Mucosa of descending colon (tissue), 3 donors: ENCODE measurements at regions not wholly inside any gene's neighbourhood (a gene's known extent, or its start where the extent isn't known, plus 50 kb on each side); places are given as distances from the start of the nearest gene placed in this dataset.

Experiments used
- ATAC-seq: fragments of 200-7000 bp; cut with Tn5 transposase; one replicate; pipeline ENCODE4 v1.9.1; 2020; ENCODE audit warnings: mild to moderate bottlenecking, moderate library complexity
- DNase-seq, 3 donors: peaks; one replicate each; pipeline ENCODE4 v3.0.0-alpha.2; 2020
- H3K36me3 ChIP-seq: fragments of 200-600 bp; one replicate; pipeline ENCODE4 v1.8.0; 2021; ENCODE audit warnings: low read depth, mild to moderate bottlenecking
- H3K4me1 ChIP-seq: fragments of 200-600 bp; one replicate; pipeline ENCODE4 v1.8.0; 2021; ENCODE audit warnings: low read depth, mild to moderate bottlenecking
- H3K4me3 ChIP-seq: fragments of 200-600 bp; one replicate; pipeline ENCODE4 v1.8.0; 2021; ENCODE audit warnings: mild to moderate bottlenecking
- H3K9me3 ChIP-seq: fragments of 200-600 bp; one replicate; pipeline ENCODE4 v1.8.0; 2021; ENCODE audit warnings: mild to moderate bottlenecking
- intact Hi-C, 2 donors: fragments of 100-400 bp; cut with DNase I in 1 of 2; cut with micrococcal nuclease in 1 of 2; formaldehyde crosslinking; loops; one replicate each; pipeline versions ENCODE4 v1.11.0 to v1.11.1; 2022; cut with DNase I, micrococcal nuclease
- TF ChIP-seq, protein P1 (sequence below): fragments of 200-600 bp; IDR thresholded peaks from one replicate; pipeline ENCODE4 v1.8.0; 2022; ENCODE audit warnings: antibody characterized with exemption, mild to moderate bottlenecking
- donor health status: DM: no; HTN: no; CAD: no; lungs with moderate emphysema.
- donor health status: DM: no; HTN: no; CAD: no.
- donor health status: DM: no; HTN: yes; CAD: no.

DNA sequence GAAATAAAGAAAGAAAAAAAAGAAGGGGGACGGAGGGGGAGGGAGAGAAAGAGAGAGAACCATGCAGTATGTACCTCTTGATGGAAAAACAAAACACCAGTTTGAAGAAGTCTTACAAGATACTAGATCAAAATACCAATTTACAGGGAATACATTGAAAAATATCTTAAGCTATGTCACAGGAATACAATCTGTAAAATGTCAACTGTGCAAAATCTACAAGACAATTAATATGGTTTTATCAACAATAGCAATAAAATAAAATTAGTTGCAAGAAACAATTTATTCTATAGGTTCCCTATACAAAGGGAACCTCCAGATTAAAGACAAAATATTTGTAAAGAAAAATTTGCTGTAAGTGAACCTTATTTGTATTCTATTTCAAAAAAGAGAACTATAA, 98.3 kb upstream of the CABCOCO1 start:
- DNase-seq (no peak), ATAC-seq (no peak)
- H3K4me1 ChIP-seq, result no peaks in the 10 kb centered on the region
- TF ChIP-seq, protein P1, sequence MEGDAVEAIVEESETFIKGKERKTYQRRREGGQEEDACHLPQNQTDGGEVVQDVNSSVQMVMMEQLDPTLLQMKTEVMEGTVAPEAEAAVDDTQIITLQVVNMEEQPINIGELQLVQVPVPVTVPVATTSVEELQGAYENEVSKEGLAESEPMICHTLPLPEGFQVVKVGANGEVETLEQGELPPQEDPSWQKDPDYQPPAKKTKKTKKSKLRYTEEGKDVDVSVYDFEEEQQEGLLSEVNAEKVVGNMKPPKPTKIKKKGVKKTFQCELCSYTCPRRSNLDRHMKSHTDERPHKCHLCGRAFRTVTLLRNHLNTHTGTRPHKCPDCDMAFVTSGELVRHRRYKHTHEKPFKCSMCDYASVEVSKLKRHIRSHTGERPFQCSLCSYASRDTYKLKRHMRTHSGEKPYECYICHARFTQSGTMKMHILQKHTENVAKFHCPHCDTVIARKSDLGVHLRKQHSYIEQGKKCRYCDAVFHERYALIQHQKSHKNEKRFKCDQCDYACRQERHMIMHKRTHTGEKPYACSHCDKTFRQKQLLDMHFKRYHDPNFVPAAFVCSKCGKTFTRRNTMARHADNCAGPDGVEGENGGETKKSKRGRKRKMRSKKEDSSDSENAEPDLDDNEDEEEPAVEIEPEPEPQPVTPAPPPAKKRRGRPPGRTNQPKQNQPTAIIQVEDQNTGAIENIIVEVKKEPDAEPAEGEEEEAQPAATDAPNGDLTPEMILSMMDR, result no peak
- no peak overlapping the region for H3K4me3 ChIP-seq
- intact Hi-C loops, result no loop called here
- H3K36me3 ChIP-seq, result no peaks in the 10 kb centered on the region
- H3K9me3 ChIP-seq, result no peaks in the 10 kb centered on the region

DNA sequence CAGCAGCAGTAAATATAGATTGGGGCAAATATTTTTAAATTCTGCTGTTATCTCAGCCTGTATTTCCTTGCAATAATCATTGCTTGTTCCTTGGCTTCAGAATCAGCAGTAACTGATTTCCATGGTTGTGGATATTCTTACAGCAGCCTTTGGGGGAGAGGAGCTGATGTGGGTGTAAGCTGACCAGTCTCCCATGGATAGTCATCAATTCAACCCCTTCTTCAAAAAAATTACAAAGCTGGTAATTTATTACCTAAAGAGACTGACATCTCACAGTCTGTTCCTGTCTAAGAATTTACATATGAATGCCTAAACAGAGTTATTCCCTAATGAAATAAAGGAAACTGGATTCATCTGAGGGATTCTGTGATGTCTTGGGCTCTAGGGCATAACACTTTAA, 103.1 kb upstream of the CABCOCO1 start:
- H3K9me3 ChIP-seq, result no peaks in the 10 kb centered on the region
- no peaks in the 10 kb centered on the region for H3K4me1 ChIP-seq
- no peak overlapping the region for H3K4me3 ChIP-seq
- DNase-seq (no peak), ATAC-seq (no peak)
- H3K36me3 ChIP-seq, result no peaks in the 10 kb centered on the region
- TF ChIP-seq, protein P1, result no peak
- intact Hi-C loops, result no loop called here

DNA sequence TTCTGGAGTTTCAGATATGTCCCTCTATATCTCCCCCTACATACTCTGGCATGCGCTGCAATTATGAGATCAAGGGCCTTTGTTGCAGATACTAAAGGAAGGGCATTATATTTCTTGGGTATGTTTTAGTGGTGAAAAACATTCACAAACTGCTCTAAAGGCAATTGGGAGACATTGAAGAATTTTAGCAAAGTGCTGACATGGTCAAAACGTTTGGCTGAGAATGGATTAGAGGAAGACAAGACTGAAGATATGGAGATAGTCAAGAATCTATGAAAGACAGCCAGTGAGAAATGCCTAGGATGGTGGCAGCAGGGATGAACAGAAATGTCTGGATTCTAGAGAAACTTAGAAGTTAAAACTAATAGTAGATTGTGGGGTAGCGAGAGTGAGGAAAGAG, 104.5 kb upstream of the CABCOCO1 start:
- TF ChIP-seq, protein P1, result no peak
- ATAC-seq, result no peak
- Histone ChIP-seq H3K36me3 (no peaks in the 10 kb centered on the region), H3K4me1 (no peaks in the 10 kb centered on the region), H3K4me3 (no peak overlapping the region), H3K9me3 (no peaks in the 10 kb centered on the region)
- intact Hi-C loops, result no loop called here
- no peak for DNase-seq

DNA sequence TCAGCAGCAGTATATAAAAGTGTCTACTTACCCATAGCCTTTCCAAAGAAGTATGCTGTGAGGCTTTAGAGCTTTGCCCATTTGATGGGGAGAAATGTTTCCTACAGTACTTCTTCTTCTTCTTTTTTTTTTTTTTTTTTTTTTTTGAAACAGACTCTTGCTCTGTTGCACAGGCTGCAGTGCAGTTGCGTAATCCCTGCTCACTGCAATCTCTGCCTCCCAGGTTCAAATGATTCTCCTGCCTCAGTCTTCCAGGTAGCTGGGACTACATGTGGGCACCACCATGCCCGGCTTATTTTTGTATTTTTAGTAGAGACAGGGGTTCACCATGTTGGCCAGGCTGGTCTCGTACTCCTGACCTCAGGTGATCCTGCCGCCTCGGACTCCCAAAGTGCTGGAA, 101.7 kb upstream of the TMEM26 start:
- H3K4me3 ChIP-seq, result no peak overlapping the region
- ATAC-seq (no peak), DNase-seq (no peak)
- intact Hi-C loops, result no loop called here
- no peaks in the 10 kb centered on the region for H3K4me1 ChIP-seq
- no peaks in the 10 kb centered on the region for H3K36me3 ChIP-seq
- TF ChIP-seq, protein P1, result no peak
- H3K9me3 ChIP-seq, result no peaks in the 10 kb centered on the region

DNA sequence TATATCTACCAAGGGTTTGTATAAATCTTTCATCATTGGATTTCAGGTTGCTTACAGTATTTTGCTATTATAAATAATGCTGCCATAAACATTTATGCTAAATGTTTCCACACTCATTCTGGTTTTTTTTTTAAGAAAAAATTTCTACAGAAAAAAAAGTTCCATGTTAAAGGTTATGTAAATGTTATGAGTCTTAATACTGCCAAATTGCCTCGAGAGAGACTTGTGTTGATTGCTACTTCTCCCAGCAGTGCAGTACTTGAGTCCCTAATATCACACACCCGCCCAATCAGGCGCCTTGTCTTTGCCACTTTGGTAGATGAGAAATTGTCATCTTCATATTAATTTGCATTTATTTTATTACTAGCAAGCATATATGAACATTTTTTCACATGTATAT, 96.7 kb upstream of the TMEM26 start:
- intact Hi-C loops, result no loop called here
- no peaks in the 10 kb centered on the region for H3K9me3 ChIP-seq
- H3K36me3 ChIP-seq, result no peaks in the 10 kb centered on the region
- TF ChIP-seq, protein P1, result no peak
- no peaks in the 10 kb centered on the region for H3K4me1 ChIP-seq
- ATAC-seq (no peak), DNase-seq (no peak)
- H3K4me3 ChIP-seq, result no peak overlapping the region

DNA sequence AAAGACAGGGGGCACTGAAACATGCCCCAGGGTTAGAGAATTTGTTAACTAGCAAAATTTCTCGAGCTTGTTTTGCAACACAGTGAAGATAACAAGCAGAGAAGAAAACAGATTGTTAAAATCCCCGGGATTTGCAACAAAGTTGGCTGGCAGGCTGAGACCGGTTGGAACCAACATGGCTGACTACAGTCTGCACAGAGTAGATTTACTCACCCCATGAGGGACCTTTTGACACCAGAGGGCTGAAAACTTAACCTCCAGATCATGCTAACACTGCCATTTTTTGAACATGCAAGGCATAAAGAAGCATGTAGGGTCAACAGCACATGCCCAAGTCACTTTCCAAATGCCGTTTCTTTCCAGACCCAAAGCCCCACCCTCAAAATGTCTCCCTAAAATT, 95.2 kb upstream of the TMEM26 start:
- DNase-seq, result no peak
- H3K4me1 ChIP-seq, result no peaks in the 10 kb centered on the region
- H3K9me3 ChIP-seq, result no peaks in the 10 kb centered on the region
- H3K4me3 ChIP-seq, result no peak overlapping the region
- intact Hi-C loops, result no loop called here
- no peak for ATAC-seq
- H3K36me3 ChIP-seq, result no peaks in the 10 kb centered on the region
- TF ChIP-seq, protein P1, result no peak
